ENCODE measurements at regions not wholly inside any gene's neighbourhood (a gene's known extent, or its start where the extent isn't known, plus 50 kb on each side); places are given as distances from the start of the nearest gene placed in this dataset.

DNA sequence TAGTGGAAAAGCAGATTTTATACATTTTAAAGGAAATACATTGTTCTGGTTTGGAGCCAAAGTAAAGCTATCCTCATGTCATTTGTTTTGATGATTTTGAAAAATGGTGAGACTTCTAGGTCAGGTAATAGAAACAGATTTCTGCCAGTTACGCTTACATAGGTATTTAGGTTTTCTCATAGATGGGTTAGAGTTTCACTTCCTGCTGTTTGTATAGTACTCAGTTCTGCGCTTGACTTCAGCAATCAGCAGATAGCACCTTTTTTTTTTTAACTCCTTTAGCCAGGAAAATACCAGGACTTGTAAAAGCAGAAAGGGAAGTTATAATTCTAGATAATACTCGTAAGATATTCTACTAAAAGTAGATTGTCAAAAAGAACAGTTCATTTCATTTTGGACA, 209.8 kb upstream of the POM121L12 start:
- TF ChIP-seq, protein P1, sequence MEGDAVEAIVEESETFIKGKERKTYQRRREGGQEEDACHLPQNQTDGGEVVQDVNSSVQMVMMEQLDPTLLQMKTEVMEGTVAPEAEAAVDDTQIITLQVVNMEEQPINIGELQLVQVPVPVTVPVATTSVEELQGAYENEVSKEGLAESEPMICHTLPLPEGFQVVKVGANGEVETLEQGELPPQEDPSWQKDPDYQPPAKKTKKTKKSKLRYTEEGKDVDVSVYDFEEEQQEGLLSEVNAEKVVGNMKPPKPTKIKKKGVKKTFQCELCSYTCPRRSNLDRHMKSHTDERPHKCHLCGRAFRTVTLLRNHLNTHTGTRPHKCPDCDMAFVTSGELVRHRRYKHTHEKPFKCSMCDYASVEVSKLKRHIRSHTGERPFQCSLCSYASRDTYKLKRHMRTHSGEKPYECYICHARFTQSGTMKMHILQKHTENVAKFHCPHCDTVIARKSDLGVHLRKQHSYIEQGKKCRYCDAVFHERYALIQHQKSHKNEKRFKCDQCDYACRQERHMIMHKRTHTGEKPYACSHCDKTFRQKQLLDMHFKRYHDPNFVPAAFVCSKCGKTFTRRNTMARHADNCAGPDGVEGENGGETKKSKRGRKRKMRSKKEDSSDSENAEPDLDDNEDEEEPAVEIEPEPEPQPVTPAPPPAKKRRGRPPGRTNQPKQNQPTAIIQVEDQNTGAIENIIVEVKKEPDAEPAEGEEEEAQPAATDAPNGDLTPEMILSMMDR (IDR thresholded peaks at IDR 0.05) = no peak
- TF ChIP-seq ZFX (IDR thresholded peaks at IDR 0.05; ENCODE audit: borderline replicate concordance) = no peak

Measured in 22Rv1 (cell line).